Keratinocyte (primary cell): ENCODE measurements at regions not wholly inside any gene's neighbourhood (a gene's known extent, or its start where the extent isn't known, plus 50 kb on each side); places are given as distances from the start of the nearest gene placed in this dataset.

Experiments used
- DNase-seq: peaks from one replicate; pipeline ENCODE4 v3.0.0-alpha.2; 2011; ENCODE audit warnings: low read depth, missing footprints, low spot score
- FAIRE-seq: peaks from 2 replicates; lab custom pipeline; 2011; peaks lifted over from hg19 to GRCh38; lab: Jason Lieb, UNC
- H2AFZ ChIP-seq: 2 replicates; pipeline ENCODE4 v1.6.0; 2012; ENCODE audit warnings: low read length, control low read depth, inconsistent platforms; ENCODE audit not compliant: control insufficient read depth
- H3K27ac ChIP-seq: 2 replicates; pipeline ENCODE4 v1.5.1; 2011; ENCODE audit warnings: low read length; ENCODE audit not compliant: control insufficient read depth, insufficient read depth
- H3K27me3 ChIP-seq: 3 replicates; pipeline ENCODE4 v1.6.0; 2011; ENCODE audit warnings: low read length; ENCODE audit not compliant: control insufficient read depth, insufficient read depth; ENCODE audit errors: extremely low read depth
- H3K36me3 ChIP-seq, 2 experiments: 2 replicates in 1 of 2; 3 replicates in 1 of 2; pipeline ENCODE4 v1.5.1; 2011; ENCODE audit warnings: low read length in 2 of 2, mild to moderate bottlenecking in 1 of 2; ENCODE audit not compliant: control insufficient read depth in 2 of 2, insufficient read depth in 2 of 2; ENCODE audit errors: extremely low read depth in 1 of 2
- H3K4me1 ChIP-seq: 3 replicates; pipeline ENCODE4 v1.5.1; 2011; ENCODE audit warnings: low read length; ENCODE audit not compliant: control insufficient read depth, insufficient read depth; ENCODE audit errors: extremely low read depth
- H3K4me2 ChIP-seq: 3 replicates; pipeline ENCODE4 v1.6.0; 2011; ENCODE audit warnings: low read depth, low read length; ENCODE audit not compliant: control insufficient read depth, insufficient read depth; ENCODE audit errors: extremely low read depth
- H3K4me3 ChIP-seq, 3 experiments: fragments of 200-600 bp in 1 of 3; sonication (generic) in 1 of 3; 2 replicates in 2 of 3; 3 replicates in 1 of 3; pipeline ENCODE4 v1.5.1; 2011 to 2016; ENCODE audit warnings: low read length in 3 of 3, mild to moderate bottlenecking in 3 of 3, control low read depth in 2 of 3, inconsistent platforms in 1 of 3, low read depth in 1 of 3, mixed read lengths in 1 of 3, mixed run types in 1 of 3, moderate library complexity in 1 of 3; ENCODE audit not compliant: control insufficient read depth in 2 of 3, insufficient read depth in 2 of 3; ENCODE audit errors: extremely low read depth in 1 of 3
- H3K79me2 ChIP-seq: 2 replicates; pipeline ENCODE4 v1.6.0; 2012; ENCODE audit warnings: low read length; ENCODE audit not compliant: control insufficient read depth, insufficient read depth
- H3K9ac ChIP-seq: 3 replicates; pipeline ENCODE4 v1.6.0; 2011; ENCODE audit warnings: low read length; ENCODE audit not compliant: control insufficient read depth, insufficient read depth; ENCODE audit errors: extremely low read depth
- H3K9me1 ChIP-seq: 3 replicates; pipeline ENCODE4 v1.6.0; 2011; ENCODE audit warnings: low read length; ENCODE audit not compliant: control insufficient read depth, insufficient read depth; ENCODE audit errors: extremely low read depth
- H3K9me3 ChIP-seq: 2 replicates; pipeline ENCODE4 v1.5.1; 2012; ENCODE audit warnings: low read depth, low read length; ENCODE audit not compliant: control insufficient read depth
- H4K20me1 ChIP-seq: 3 replicates; pipeline ENCODE4 v1.6.0; 2011; ENCODE audit warnings: low read length; ENCODE audit not compliant: control insufficient read depth, insufficient read depth; ENCODE audit errors: extremely low read depth
- EZH2 ChIP-seq: IDR thresholded peaks from one replicate; pipeline ENCODE4 v1.6.1; 2012; ENCODE audit warnings: inconsistent platforms, mild to moderate bottlenecking, low read length, moderate library complexity
- dilution Hi-C: fragments of 300-500 bp; cut with MboI; formaldehyde crosslinking; loops from one replicate; pipeline ENCODE4 v1.7.0; 2020; ENCODE audit warnings: low sequenced_read_pairs; ENCODE audit not compliant: extremely low pct_ligation_motif_present
- TF ChIP-seq, protein P1 (sequence below), 3 experiments: IDR thresholded peaks in 1 of 3; conservative IDR thresholded peaks in 1 of 3; optimal IDR thresholded peaks in 1 of 3; 2 replicates in 2 of 3; 3 replicates in 1 of 3; pipeline versions ENCODE3 to v1.5.1; 2011; ENCODE audit warnings: low read length in 3 of 3, mild to moderate bottlenecking in 3 of 3, moderate library complexity in 2 of 3, control low read depth in 1 of 3, inconsistent platforms in 1 of 3; ENCODE audit not compliant: insufficient read depth in 2 of 3; ENCODE audit errors: extremely low read depth in 1 of 3

DNA sequence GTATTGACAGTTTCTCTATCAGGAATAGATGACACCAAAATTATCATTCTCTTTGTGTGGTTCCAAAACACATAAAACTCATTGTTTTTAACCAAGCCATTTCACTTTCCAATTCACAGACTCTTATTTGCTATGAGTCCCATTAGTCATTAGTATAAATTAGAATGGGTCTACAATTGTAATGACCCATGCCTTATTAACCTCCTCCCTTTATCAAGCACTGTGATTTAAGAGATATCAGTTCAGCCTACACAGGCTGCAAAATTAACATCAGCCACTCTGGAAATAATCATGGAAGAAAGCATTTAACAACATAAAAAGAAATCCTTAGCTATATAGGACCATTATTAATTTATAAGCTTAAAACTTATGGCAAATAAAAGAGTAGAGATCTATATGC lies 440.6 kb downstream of the GBE1 start:
- H3K36me3 ChIP-seq = no peaks in the 10 kb centered on the region
- no peaks in the 10 kb centered on the region for H3K9me3 ChIP-seq
- no peak overlapping the region for H3K9ac ChIP-seq
- H3K27ac ChIP-seq = no peak overlapping the region
- FAIRE-seq (no peak), DNase-seq (no peak)
- dilution Hi-C loops = no loop called here
- H3K27me3 ChIP-seq = no peaks in the 10 kb centered on the region
- no peaks in the 10 kb centered on the region for H3K79me2 ChIP-seq
- TF ChIP-seq, protein P1, sequence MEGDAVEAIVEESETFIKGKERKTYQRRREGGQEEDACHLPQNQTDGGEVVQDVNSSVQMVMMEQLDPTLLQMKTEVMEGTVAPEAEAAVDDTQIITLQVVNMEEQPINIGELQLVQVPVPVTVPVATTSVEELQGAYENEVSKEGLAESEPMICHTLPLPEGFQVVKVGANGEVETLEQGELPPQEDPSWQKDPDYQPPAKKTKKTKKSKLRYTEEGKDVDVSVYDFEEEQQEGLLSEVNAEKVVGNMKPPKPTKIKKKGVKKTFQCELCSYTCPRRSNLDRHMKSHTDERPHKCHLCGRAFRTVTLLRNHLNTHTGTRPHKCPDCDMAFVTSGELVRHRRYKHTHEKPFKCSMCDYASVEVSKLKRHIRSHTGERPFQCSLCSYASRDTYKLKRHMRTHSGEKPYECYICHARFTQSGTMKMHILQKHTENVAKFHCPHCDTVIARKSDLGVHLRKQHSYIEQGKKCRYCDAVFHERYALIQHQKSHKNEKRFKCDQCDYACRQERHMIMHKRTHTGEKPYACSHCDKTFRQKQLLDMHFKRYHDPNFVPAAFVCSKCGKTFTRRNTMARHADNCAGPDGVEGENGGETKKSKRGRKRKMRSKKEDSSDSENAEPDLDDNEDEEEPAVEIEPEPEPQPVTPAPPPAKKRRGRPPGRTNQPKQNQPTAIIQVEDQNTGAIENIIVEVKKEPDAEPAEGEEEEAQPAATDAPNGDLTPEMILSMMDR (optimal IDR thresholded peaks at IDR 0.05 in 1 of 3, IDR thresholded peaks at IDR 0.05 in 1 of 3, conservative IDR thresholded peaks at IDR 0.05 in 1 of 3; ENCODE audit: extremely low read depth in 1 of 3, insufficient read depth in 2 of 3, low read length in 3 of 3) = no peak
- no peak for TF ChIP-seq EZH2
- no peaks in the 10 kb centered on the region for H3K9me1 ChIP-seq
- no peak overlapping the region for H2AFZ ChIP-seq
- H4K20me1 ChIP-seq = no peaks in the 10 kb centered on the region
- H3K4me2 ChIP-seq = no peak overlapping the region
- H3K4me1 ChIP-seq = no peaks in the 10 kb centered on the region
- H3K4me3 ChIP-seq = no peak overlapping the region

- Histone ChIP-seq H3K4me1 (no peaks in the 10 kb centered on the region), H4K20me1 (no peaks in the 10 kb centered on the region), H3K27ac (no peak overlapping the region), H3K79me2 (no peaks in the 10 kb centered on the region), H2AFZ (no peak overlapping the region), H3K9me3 (no peaks in the 10 kb centered on the region), H3K9ac (no peak overlapping the region), H3K36me3 (no peaks in the 10 kb centered on the region), H3K4me2 (no peak overlapping the region), H3K27me3 (no peaks in the 10 kb centered on the region), H3K4me3 (no peak overlapping the region), H3K9me1 (no peaks in the 10 kb centered on the region)
- no peak for FAIRE-seq
- TF ChIP-seq EZH2 = no peak
- TF ChIP-seq, protein P1 (optimal IDR thresholded peaks at IDR 0.05 in 1 of 3, IDR thresholded peaks at IDR 0.05 in 1 of 3, conservative IDR thresholded peaks at IDR 0.05 in 1 of 3; ENCODE audit: extremely low read depth in 1 of 3, insufficient read depth in 2 of 3, low read length in 3 of 3) = no peak
- no peak for DNase-seq
- dilution Hi-C loops = no loop called here
Observed at GRCh38 chr3:81315030-81315429, 446.4 kb downstream of the GBE1 start.
